22Rv1 (cell line): ENCODE measurements at regions not wholly inside any gene's neighbourhood (a gene's known extent, or its start where the extent isn't known, plus 50 kb on each side); places are given as distances from the start of the nearest gene placed in this dataset.

Experiments used
- CTCF ChIP-seq: fragments of 450-650 bp; IDR thresholded peaks from 2 replicates; pipeline ENCODE4 v1.5.1; 2017; ENCODE audit warnings: mild to moderate bottlenecking
- ZFX ChIP-seq: fragments of 450-650 bp; IDR thresholded peaks from 2 replicates; pipeline ENCODE4 v1.6.1; 2017; ENCODE audit warnings: antibody characterized with exemption, borderline replicate concordance

- TF ChIP-seq CTCF, result no peak
- TF ChIP-seq ZFX, result no peak
Observed at GRCh38 chr2:105641389-105641811, 103.3 kb upstream of the NCK2 start.
